Right lobe of liver (tissue), 4 donors: ENCODE measurements at regions not wholly inside any gene's neighbourhood (a gene's known extent, or its start where the extent isn't known, plus 50 kb on each side); places are given as distances from the start of the nearest gene placed in this dataset.

ENCODE experiments used
- CTCF ChIP-seq, 4 donors: fragments of 200-600 bp in 3 of 4; fragments of 450-650 bp in 1 of 4; IDR thresholded peaks; one replicate each; pipeline versions ENCODE4 v1.5.1 to v1.8.0; 2016 to 2022; ENCODE audit warnings: antibody characterized with exemption in 4 of 4, mild to moderate bottlenecking in 2 of 4
- POLR2A ChIP-seq: fragments of 450-650 bp; IDR thresholded peaks from one replicate; pipeline ENCODE4 v1.6.1; 2017; ENCODE audit warnings: antibody characterized with exemption, mild to moderate bottlenecking
- donor health status: DM: no; HTN: no; CAD: no.
- donor health status: DM: no; HTN: no; CAD: no.
- donor health status: DM: no; HTN: yes; CAD: no.

- no peak for TF ChIP-seq CTCF (IDR thresholded peaks at IDR 0.05)
- no peak for TF ChIP-seq POLR2A
Measured at GRCh38 chr4:106715825-106716224, 320.3 kb downstream of the DKK2 start.
